Liver (tissue), 8 donors: ENCODE measurements at regions not wholly inside any gene's neighbourhood (a gene's known extent, or its start where the extent isn't known, plus 50 kb on each side); places are given as distances from the start of the nearest gene placed in this dataset.

Source experiments
- DNase-seq: peaks from one replicate; pipeline ENCODE4 v3.0.0-alpha.2; 2017; ENCODE audit warnings: low spot score
- H3K27ac ChIP-seq, 2 donors: one replicate each; pipeline ENCODE4 v1.7.0; 2013; ENCODE audit warnings: inconsistent platforms in 2 of 2, low read length in 2 of 2, control low read depth in 1 of 2, low read depth in 1 of 2, mild to moderate bottlenecking in 1 of 2
- H3K27me3 ChIP-seq, 4 donors: one replicate each; pipeline versions ENCODE4 v1.6.1 to v1.7.0; 2013; ENCODE audit warnings: low read length in 3 of 4, inconsistent platforms in 1 of 4, mild to moderate bottlenecking in 1 of 4, moderate library complexity in 1 of 4; ENCODE audit not compliant: control insufficient read depth in 4 of 4, insufficient read depth in 4 of 4
- H3K36me3 ChIP-seq, 4 donors: one replicate each; pipeline versions ENCODE4 v1.6.1 to v1.7.0; 2013; ENCODE audit warnings: low read length in 3 of 4, mild to moderate bottlenecking in 3 of 4, low read depth in 1 of 4, moderate library complexity in 1 of 4; ENCODE audit not compliant: control insufficient read depth in 4 of 4, insufficient read depth in 3 of 4
- H3K4me1 ChIP-seq, 4 donors: one replicate each; pipeline versions ENCODE4 v1.6.1 to v1.7.0; 2013; ENCODE audit warnings: low read length in 3 of 4, mild to moderate bottlenecking in 3 of 4, moderate library complexity in 1 of 4; ENCODE audit not compliant: control insufficient read depth in 4 of 4, insufficient read depth in 4 of 4
- H3K4me3 ChIP-seq, 3 donors: one replicate each; pipeline versions ENCODE4 v1.6.1 to v1.7.0; 2013; ENCODE audit warnings: low read length in 3 of 3, control low read depth in 1 of 3, low read depth in 1 of 3, mild to moderate bottlenecking in 1 of 3
- H3K9ac ChIP-seq, 2 donors: one replicate each; pipeline ENCODE4 v1.7.0; 2013; ENCODE audit warnings: low read length in 2 of 2, mild to moderate bottlenecking in 2 of 2, moderate library complexity in 2 of 2, control low read depth in 1 of 2, low read depth in 1 of 2
- H3K9me3 ChIP-seq, 4 donors: one replicate each; pipeline versions ENCODE4 v1.6.1 to v1.7.0; 2013; ENCODE audit warnings: low read length in 3 of 4; ENCODE audit not compliant: control insufficient read depth in 4 of 4
- ATF3 ChIP-seq: IDR thresholded peaks from 2 replicates; pipeline ENCODE4 v1.6.1; 2016; ENCODE audit warnings: antibody characterized with exemption
- CTCF ChIP-seq: fragments of 150-350 bp; IDR thresholded peaks from 2 replicates; pipeline ENCODE4 v1.5.1; 2017; ENCODE audit warnings: improper control_type of control experiment, low read depth, low read length; ENCODE audit not compliant: missing input control
- EGR1 ChIP-seq, 2 donors: IDR thresholded peaks; 2 replicates each; pipeline ENCODE4 v1.6.1; 2016 to 2018; ENCODE audit warnings: antibody characterized with exemption in 2 of 2, low read depth in 2 of 2
- FOXA1 ChIP-seq: IDR thresholded peaks from 2 replicates; pipeline ENCODE4 v1.6.1; 2016; ENCODE audit warnings: antibody characterized with exemption
- FOXA2 ChIP-seq: IDR thresholded peaks from 2 replicates; pipeline ENCODE4 v1.6.1; 2016; ENCODE audit warnings: antibody characterized with exemption
- GABPA ChIP-seq, 2 donors: IDR thresholded peaks in 1 of 2; conservative IDR thresholded peaks in 1 of 2; 2 replicates each; pipeline ENCODE4 v1.6.1; 2016; ENCODE audit warnings: antibody characterized with exemption in 2 of 2, mild to moderate bottlenecking in 1 of 2, moderate library complexity in 1 of 2
- HNF4A ChIP-seq, 2 donors: conservative IDR thresholded peaks; 2 replicates each; pipeline ENCODE4 v1.6.1; 2016; ENCODE audit warnings: antibody characterized with exemption in 2 of 2, mild to moderate bottlenecking in 2 of 2
- HNF4G ChIP-seq: IDR thresholded peaks from 2 replicates; pipeline ENCODE4 v1.6.1; 2016; ENCODE audit warnings: antibody characterized with exemption
- JUND ChIP-seq, 2 donors: IDR thresholded peaks; 2 replicates each; pipeline ENCODE4 v1.6.1; 2016; ENCODE audit warnings: antibody characterized with exemption in 2 of 2
- MAX ChIP-seq: IDR thresholded peaks from 2 replicates; pipeline ENCODE4 v1.6.1; 2016; ENCODE audit warnings: antibody characterized with exemption
- NR2F2 ChIP-seq: IDR thresholded peaks from 2 replicates; pipeline ENCODE4 v1.6.1; 2016; ENCODE audit warnings: antibody characterized with exemption
- RAD21 ChIP-seq, 2 donors: IDR thresholded peaks; 2 replicates each; pipeline ENCODE4 v1.6.1; 2016; ENCODE audit warnings: antibody characterized with exemption in 2 of 2, mild to moderate bottlenecking in 2 of 2
- REST ChIP-seq: IDR thresholded peaks from 2 replicates; pipeline ENCODE4 v1.6.1; 2016; ENCODE audit warnings: antibody characterized with exemption, mild to moderate bottlenecking
- RXRA ChIP-seq, 2 donors: IDR thresholded peaks; 2 replicates each; pipeline ENCODE4 v1.6.1; 2017 to 2018; ENCODE audit warnings: antibody characterized with exemption in 2 of 2, mild to moderate bottlenecking in 1 of 2
- SP1 ChIP-seq: IDR thresholded peaks from 2 replicates; pipeline ENCODE4 v1.6.1; 2018; ENCODE audit warnings: antibody characterized with exemption, mild to moderate bottlenecking
- TAF1 ChIP-seq: conservative IDR thresholded peaks from 2 replicates; pipeline ENCODE4 v1.6.1; 2016; ENCODE audit warnings: antibody characterized with exemption, mild to moderate bottlenecking
- YY1 ChIP-seq: IDR thresholded peaks from 2 replicates; pipeline ENCODE4 v1.6.1; 2016; ENCODE audit warnings: antibody characterized with exemption, mild to moderate bottlenecking
- ZBTB33 ChIP-seq: IDR thresholded peaks from 2 replicates; pipeline ENCODE4 v1.6.1; 2016; ENCODE audit warnings: antibody characterized with exemption
- WGBS: extraction: QIAGEN DNeasy Blood & Tissue Kit; methylation state at CpG from one replicate; pipeline ENCODE4 v1.1.7; 2013; 5-methylcytosine and 5-hydroxymethylcytosine counted together
- donor health status: healthy.
- donor health status: healthy.
- donor health status: healthy.
- donor health status: healthy.
- donor health status: healthy.

- Histone ChIP-seq H3K9ac (no peak overlapping the region), H3K9me3 (no peaks in the 10 kb centered on the region), H3K4me3 (no peak overlapping the region), H3K4me1 (no peaks in the 10 kb centered on the region), H3K36me3 (no peaks in the 10 kb centered on the region), H3K27ac (no peak overlapping the region), H3K27me3 (no peaks in the 10 kb centered on the region)
- TF ChIP-seq ZBTB33, result no peak
- TF ChIP-seq CTCF, result no peak
- no peak for TF ChIP-seq HNF4A (conservative IDR thresholded peaks at IDR 0.05)
- TF ChIP-seq EGR1 (IDR thresholded peaks at IDR 0.05; ENCODE audit: low read depth in 2 of 2), result no peak
- TF ChIP-seq MAX, result no peak
- no peak for TF ChIP-seq HNF4G
- TF ChIP-seq REST, result no peak
- no peak for TF ChIP-seq RAD21 (IDR thresholded peaks at IDR 0.05)
- TF ChIP-seq FOXA2, result no peak
- 66% methylated on average over 3 of the region's 3 CpGs for WGBS
- DNase-seq, result no peak
These were observed 766.1 kb downstream of the KCTD8 start for GRCh38 chr4:43682551-43682950.

GRCh38 chr4:43690116-43690515 is 758.5 kb downstream of the KCTD8 start:
- H3K36me3 ChIP-seq, result no peaks in the 10 kb centered on the region
- no peaks in the 10 kb centered on the region for H3K9me3 ChIP-seq
- WGBS, result 95% methylated on average over 1 of the region's 1 CpG
- no peaks in the 10 kb centered on the region for H3K27me3 ChIP-seq
- H3K9ac ChIP-seq, result no peak overlapping the region
- DNase-seq, result no peak
- H3K27ac ChIP-seq, result no peak overlapping the region
- no peak overlapping the region for H3K4me3 ChIP-seq
- H3K4me1 ChIP-seq, result no peaks in the 10 kb centered on the region
- TF ChIP-seq TAF1 (no peak), RXRA (IDR thresholded peaks at IDR 0.05) (no peak), FOXA1 (no peak), SP1 (no peak), ATF3 (no peak), HNF4A (conservative IDR thresholded peaks at IDR 0.05) (no peak), FOXA2 (no peak), YY1 (no peak), GABPA (IDR thresholded peaks at IDR 0.05 in 1 of 2, conservative IDR thresholded peaks at IDR 0.05 in 1 of 2) (no peak), JUND (IDR thresholded peaks at IDR 0.05) (no peak), RAD21 (IDR thresholded peaks at IDR 0.05) (no peak), CTCF (no peak), HNF4G (no peak), MAX (no peak), EGR1 (IDR thresholded peaks at IDR 0.05; ENCODE audit: low read depth in 2 of 2) (no peak), REST (no peak), NR2F2 (no peak)
